GM12892 (cell line): ENCODE measurements at regions not wholly inside any gene's neighbourhood (a gene's known extent, or its start where the extent isn't known, plus 50 kb on each side); places are given as distances from the start of the nearest gene placed in this dataset.
"Not testable (repeated sequence)": the region's sequence is repeated elsewhere in the genome, so short reads cannot be mapped to it uniquely, and the experiment has no call there.

Experiments used
- POLR2A ChIP-seq: IDR thresholded peaks from 2 replicates; pipeline ENCODE4 v1.6.1; 2011; ENCODE audit warnings: low read depth, low read length, control low read depth
- POLR2AphosphoS5 ChIP-seq: IDR thresholded peaks from 2 replicates; pipeline ENCODE4 v1.6.1; 2011; ENCODE audit warnings: low read depth, low read length, control low read depth
- TAF1 ChIP-seq: IDR thresholded peaks from 2 replicates; pipeline ENCODE4 v1.6.1; 2011; ENCODE audit warnings: low read depth, mild to moderate bottlenecking, control low read depth, low read length, borderline replicate concordance

- TF ChIP-seq TAF1, POLR2A, POLR2AphosphoS5: not testable (repeated sequence)
Observed at GRCh38 chrX:3435916-3436315, 89.5 kb upstream of the MXRA5 start.
